H9 (cell line): ENCODE measurements at regions not wholly inside any gene's neighbourhood (a gene's known extent, or its start where the extent isn't known, plus 50 kb on each side); places are given as distances from the start of the nearest gene placed in this dataset.
A peak's percentile ranks its signal among the peaks of the same experiment; 100 is the strongest.

Experiments
- DNase-seq: peaks from one replicate; pipeline ENCODE4 v3.0.0-alpha.2; 2017
- H2AFZ ChIP-seq: one replicate; pipeline ENCODE4 v1.6.1; 2013; ENCODE audit warnings: mild to moderate bottlenecking, low read length, control low read depth, moderate library complexity
- H2AK5ac ChIP-seq: 2 replicates; pipeline ENCODE4 v1.6.1; 2013; ENCODE audit warnings: low read length, control low read depth, mixed read lengths; ENCODE audit not compliant: insufficient read length
- H2BK120ac ChIP-seq: one replicate; pipeline ENCODE4 v1.6.1; 2013; ENCODE audit warnings: low read depth, mild to moderate bottlenecking, low read length, control low read depth, inconsistent platforms; ENCODE audit not compliant: poor library complexity, severe bottlenecking
- H2BK12ac ChIP-seq: 2 replicates; pipeline ENCODE4 v1.6.1; 2013; ENCODE audit warnings: low read length, control low read depth, mixed read lengths, low read depth; ENCODE audit not compliant: insufficient read length
- H2BK15ac ChIP-seq: 2 replicates; pipeline ENCODE4 v1.6.1; 2013; ENCODE audit warnings: low read depth, low read length, control low read depth
- H2BK20ac ChIP-seq: one replicate; pipeline ENCODE4 v1.6.1; 2013; ENCODE audit warnings: low read depth, mild to moderate bottlenecking, low read length, control low read depth, inconsistent platforms; ENCODE audit not compliant: poor library complexity, severe bottlenecking
- H2BK5ac ChIP-seq: 2 replicates; pipeline ENCODE4 v1.6.1; 2013; ENCODE audit warnings: low read length, control low read depth, mixed read lengths; ENCODE audit not compliant: insufficient read length
- H3K14ac ChIP-seq: 2 replicates; pipeline ENCODE4 v1.6.1; 2013; ENCODE audit warnings: low read length, control low read depth; ENCODE audit not compliant: insufficient read depth
- H3K18ac ChIP-seq: 2 replicates; pipeline ENCODE4 v1.6.1; 2013; ENCODE audit warnings: low read depth, mild to moderate bottlenecking, mixed read lengths, low read length, control low read depth; ENCODE audit not compliant: insufficient read length
- H3K23ac ChIP-seq: 2 replicates; pipeline ENCODE4 v1.6.1; 2013; ENCODE audit warnings: low read length, control low read depth, mixed read lengths, low read depth; ENCODE audit not compliant: insufficient read length
- H3K23me2 ChIP-seq: 2 replicates; pipeline ENCODE4 v1.6.1; 2013; ENCODE audit warnings: low read depth, mild to moderate bottlenecking, mixed read lengths, low read length, control low read depth; ENCODE audit not compliant: insufficient read length, poor library complexity, severe bottlenecking
- H3K27ac ChIP-seq: 2 replicates; pipeline ENCODE4 v1.5.1; 2013; ENCODE audit warnings: low read length, control low read depth, mixed read lengths, low read depth; ENCODE audit not compliant: insufficient read length
- H3K27me3 ChIP-seq: 2 replicates; pipeline ENCODE4 v1.6.1; 2013; ENCODE audit warnings: low read length, control low read depth, inconsistent platforms; ENCODE audit not compliant: insufficient read depth
- H3K4ac ChIP-seq: 2 replicates; pipeline ENCODE4 v1.6.1; 2013; ENCODE audit warnings: low read depth, mild to moderate bottlenecking, control low read depth, inconsistent platforms, low read length, moderate library complexity
- H3K4me1 ChIP-seq: 2 replicates; pipeline ENCODE4 v1.6.1; 2013; ENCODE audit warnings: low read length, control low read depth, inconsistent platforms; ENCODE audit not compliant: insufficient read depth
- H3K4me2 ChIP-seq: 2 replicates; pipeline ENCODE4 v1.6.1; 2013; ENCODE audit warnings: low read length, control low read depth, mixed read lengths; ENCODE audit not compliant: insufficient read length, insufficient read depth
- H3K56ac ChIP-seq: 2 replicates; pipeline ENCODE4 v1.6.1; 2013; ENCODE audit warnings: low read depth, mild to moderate bottlenecking, mixed read lengths, low read length, control low read depth; ENCODE audit not compliant: insufficient read length
- H3K79me1 ChIP-seq: 2 replicates; pipeline ENCODE4 v1.6.1; 2013; ENCODE audit warnings: low read depth, mild to moderate bottlenecking, moderate library complexity, low read length, control low read depth, inconsistent platforms; ENCODE audit not compliant: insufficient read depth, poor library complexity, severe bottlenecking
- H3K79me2 ChIP-seq: 2 replicates; pipeline ENCODE4 v1.6.1; 2013; ENCODE audit warnings: low read length, control low read depth, inconsistent platforms; ENCODE audit not compliant: insufficient read depth
- H3K9ac ChIP-seq: 2 replicates; pipeline ENCODE4 v1.6.1; 2013; ENCODE audit warnings: low read length, control low read depth, mixed read lengths; ENCODE audit not compliant: insufficient read length; ENCODE audit errors: extremely low read depth
- H3K9me3 ChIP-seq: one replicate; pipeline ENCODE4 v1.6.1; 2013; ENCODE audit warnings: low read depth, low read length, inconsistent platforms; ENCODE audit not compliant: control insufficient read depth
- H3T11ph ChIP-seq: one replicate; pipeline ENCODE4 v1.6.1; 2013; ENCODE audit warnings: mild to moderate bottlenecking, low read length, control low read depth, inconsistent platforms
- H4K20me1 ChIP-seq: one replicate; pipeline ENCODE4 v1.6.1; 2013; ENCODE audit not compliant: control insufficient read depth, insufficient read length, insufficient read depth
- H4K5ac ChIP-seq: 2 replicates; pipeline ENCODE4 v1.6.1; 2013; ENCODE audit warnings: low read depth, mild to moderate bottlenecking, mixed read lengths, low read length, control low read depth; ENCODE audit not compliant: insufficient read length
- H4K8ac ChIP-seq: replicated peaks from 2 replicates; pipeline ENCODE4 v1.6.1; 2013; ENCODE audit warnings: low read length, control low read depth, mixed read lengths, low read depth; ENCODE audit not compliant: insufficient read length
- H4K91ac ChIP-seq: 2 replicates; pipeline ENCODE4 v1.6.1; 2013; ENCODE audit warnings: low read depth, mild to moderate bottlenecking, moderate library complexity, mixed read lengths, low read length, control low read depth; ENCODE audit not compliant: insufficient read length
- H3K27ac Mint-ChIP-seq, 3 experiments: 2 replicates in 2 of 3; 3 replicates in 1 of 3; pipeline ENCODE4 v1.8.0; 2020 to 2021; ENCODE audit warnings: mixed read lengths in 3 of 3, mild to moderate bottlenecking in 1 of 3, moderate library complexity in 1 of 3
- H3K27me3 Mint-ChIP-seq: 2 replicates; pipeline ENCODE4 v1.8.0; 2021; ENCODE audit warnings: low read depth, mild to moderate bottlenecking, moderate library complexity, mixed read lengths
- H3K36me3 Mint-ChIP-seq, 3 experiments: 2 replicates in 2 of 3; 3 replicates in 1 of 3; pipeline ENCODE4 v1.8.0; 2020 to 2021; ENCODE audit warnings: low read depth in 3 of 3, mixed read lengths in 3 of 3; ENCODE audit not compliant: insufficient read depth in 1 of 3
- H3K4me1 Mint-ChIP-seq, 2 experiments: 2 replicates each; pipeline ENCODE4 v1.8.0; 2020; ENCODE audit warnings: mixed read lengths in 2 of 2
- H3K4me3 Mint-ChIP-seq, 2 experiments: 2 replicates in 1 of 2; 3 replicates in 1 of 2; pipeline ENCODE4 v1.8.0; 2020 to 2021; ENCODE audit warnings: mild to moderate bottlenecking in 2 of 2, mixed read lengths in 2 of 2, moderate library complexity in 1 of 2
- H3K9me3 Mint-ChIP-seq, 2 experiments: 2 replicates in 1 of 2; 3 replicates in 1 of 2; pipeline ENCODE4 v1.8.0; 2020; ENCODE audit warnings: mild to moderate bottlenecking in 2 of 2, mixed read lengths in 2 of 2, moderate library complexity in 1 of 2
- CTCF ChIP-seq: fragments of 200-600 bp; sonication (generic); conservative IDR thresholded peaks from 3 replicates; pipeline ENCODE4 v1.8.0; 2021; ENCODE audit warnings: antibody characterized with exemption, mild to moderate bottlenecking
- WGBS: extraction: QIAGEN DNeasy Blood & Tissue Kit; methylation state at CpG from one replicate; pipeline ENCODE4 v1.1.7; 2013; ENCODE audit warnings: missing lambda C conversion rate, low lambda C conversion rate, mixed read lengths; ENCODE audit not compliant: insufficient read length; ENCODE audit errors: extremely low coverage; 5-methylcytosine and 5-hydroxymethylcytosine counted together

GRCh38 chr9:86892576-86892975, 54.7 kb downstream of the GAS1 start:
- no CpG with 5 or more reads among the region's 3 CpGs for WGBS
- H3T11ph ChIP-seq = no peak overlapping the region

More at GRCh38 chr9:86892576-86892975, 54.7 kb downstream of the GAS1 start:
- no peak overlapping the region for H4K8ac ChIP-seq
- H3K4me1 ChIP-seq = peaks cover 4% of the 10 kb centered on the region; the same call in 1 of the 2 replicates
- no peak overlapping the region for H3K18ac ChIP-seq
- H2BK20ac ChIP-seq = no peak overlapping the region
- no peaks in the 10 kb centered on the region; a peak in 1 of 7 replicates for H3K36me3 Mint-ChIP-seq
- no peak overlapping the region for H4K91ac ChIP-seq
- H3K14ac ChIP-seq = no peak overlapping the region
- no peaks in the 10 kb centered on the region for H3K79me1 ChIP-seq
- H4K20me1 ChIP-seq = no peaks in the 10 kb centered on the region
- TF ChIP-seq CTCF = no peak
- no peaks in the 10 kb centered on the region for H3K27me3 Mint-ChIP-seq
- no peaks in the 10 kb centered on the region for H3K23me2 ChIP-seq
- no peak overlapping the region for H3K56ac ChIP-seq
- H3K4ac ChIP-seq = no peak overlapping the region
- no peak overlapping the region for H3K27ac ChIP-seq
- H3K4me1 Mint-ChIP-seq = peaks cover 12 to 17% of the 10 kb centered on the region in 2 experiments
- H2BK5ac ChIP-seq = no peak overlapping the region
- no peak for DNase-seq
- H4K5ac ChIP-seq = no peak overlapping the region
- H3K4me2 ChIP-seq = no peak overlapping the region
- peak overlapping the region; percentile 91 for H2BK12ac ChIP-seq
- H3K27me3 ChIP-seq = no peaks in the 10 kb centered on the region; the same call in 1 of the 2 replicates
- no peaks in the 10 kb centered on the region for H3K9me3 ChIP-seq
- H3K27ac Mint-ChIP-seq = no peak overlapping the region
- H3K79me2 ChIP-seq = no peaks in the 10 kb centered on the region
- no peak overlapping the region for H2AK5ac ChIP-seq
- no peak overlapping the region for H3K9ac ChIP-seq
- H2AFZ ChIP-seq = no peak overlapping the region
- H3K23ac ChIP-seq = no peak overlapping the region
- H2BK120ac ChIP-seq = no peak overlapping the region
- no peak overlapping the region for H2BK15ac ChIP-seq
- no peaks in the 10 kb centered on the region for H3K9me3 Mint-ChIP-seq
- H3K4me3 Mint-ChIP-seq = no peak overlapping the region
